HG03354 (cell line): ENCODE measurements at regions not wholly inside any gene's neighbourhood (a gene's known extent, or its start where the extent isn't known, plus 50 kb on each side); places are given as distances from the start of the nearest gene placed in this dataset.

Experiments
- ATAC-seq: cut with Tn5 transposase; IDR thresholded peaks from one replicate; pipeline ENCODE4 v1.9.1; 2021; ENCODE audit warnings: mild to moderate bottlenecking; ENCODE audit not compliant: unreplicated experiment, poor library complexity, severe bottlenecking

- ATAC-seq: no peak
These were observed 62.8 kb upstream of the UFL1 start for GRCh38 chr6:96458771-96459170.

GRCh38 chr6:96460052-96460700 lies 61.4 kb upstream of the UFL1 start:
- ATAC-seq: no peak

GRCh38 chr6:96465321-96465903 lies 56.2 kb upstream of the UFL1 start:
- peak; percentile 39 for ATAC-seq

DNA sequence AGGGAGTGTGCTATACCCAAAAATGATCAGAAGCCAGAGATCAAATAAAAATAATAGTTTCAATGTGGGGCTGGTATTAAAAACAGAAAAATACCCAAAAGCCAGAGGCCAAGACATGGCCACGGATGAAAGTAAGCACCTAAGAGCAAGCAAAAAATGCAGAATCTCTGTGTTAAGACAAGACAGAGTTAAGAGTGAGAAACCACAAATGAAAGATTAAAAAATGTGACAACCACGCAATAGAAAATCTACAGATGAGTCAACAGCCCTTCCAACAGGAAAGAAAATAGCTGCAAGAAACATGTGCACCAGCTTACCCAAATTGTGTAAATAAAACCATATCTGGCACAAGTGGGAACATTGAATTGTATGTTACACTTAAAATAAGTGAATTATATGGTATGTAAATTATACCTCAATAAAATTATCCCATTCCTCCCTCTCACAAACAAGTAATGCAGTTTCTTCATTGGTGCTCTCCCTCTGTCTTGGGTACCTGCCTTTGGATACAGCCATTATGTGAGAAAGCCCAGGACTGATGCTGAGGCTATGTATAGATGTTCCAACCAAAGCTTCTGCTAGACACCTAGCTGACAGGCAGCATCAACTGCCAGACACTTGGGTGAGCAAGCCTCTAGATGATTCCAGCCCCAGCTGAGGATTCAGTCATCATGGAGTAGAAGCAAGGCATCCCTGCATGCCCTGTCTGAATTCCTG lies 55.3 kb upstream of the UFL1 start:
- ATAC-seq: peak; percentile 69

GRCh38 chr6:96467814-96468213 lies 53.8 kb upstream of the UFL1 start:
- no peak for ATAC-seq

- no peak for ATAC-seq
These were observed 53.3 kb upstream of the UFL1 start for GRCh38 chr6:96468281-96468680.

DNA sequence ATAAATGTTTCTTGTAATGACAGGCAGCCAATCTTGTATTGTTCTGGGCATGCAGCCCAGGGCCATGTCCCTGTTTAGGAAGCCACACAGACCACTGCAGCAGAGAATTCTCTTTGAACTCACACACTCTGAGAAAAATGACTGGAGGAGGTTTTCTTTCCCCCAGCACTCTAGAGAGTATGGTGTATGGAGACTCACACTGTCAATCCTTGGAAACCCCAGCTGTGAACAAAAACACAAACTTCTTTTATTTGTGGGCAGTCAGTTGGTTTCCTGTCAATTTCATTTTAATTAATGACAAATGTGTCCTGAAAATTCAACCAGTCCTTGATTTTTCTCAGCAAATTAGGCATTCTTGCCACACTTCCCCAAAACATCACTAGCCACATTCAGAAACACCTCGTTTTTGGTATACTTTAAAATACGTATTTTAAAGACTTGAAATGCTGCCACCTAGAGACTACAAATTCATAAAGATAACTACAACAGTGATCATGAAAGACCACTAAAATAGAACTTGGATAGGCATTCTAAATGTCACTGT lies 52.9 kb upstream of the UFL1 start:
- no peak for ATAC-seq

- no peak for ATAC-seq
These were observed 52.3 kb upstream of the UFL1 start for GRCh38 chr6:96469312-96469711.

GRCh38 chr6:96470296-96470695 lies 51.3 kb upstream of the UFL1 start:
- ATAC-seq: no peak
